GM12872 (cell line): ENCODE measurements at regions not wholly inside any gene's neighbourhood (a gene's known extent, or its start where the extent isn't known, plus 50 kb on each side); places are given as distances from the start of the nearest gene placed in this dataset.

ENCODE experiments used
- TF ChIP-seq, protein P1 (sequence below): IDR thresholded peaks from 3 replicates; pipeline ENCODE4 v1.5.1; 2011; ENCODE audit warnings: low read depth, mild to moderate bottlenecking, low read length, moderate library complexity; ENCODE audit not compliant: insufficient read depth

DNA sequence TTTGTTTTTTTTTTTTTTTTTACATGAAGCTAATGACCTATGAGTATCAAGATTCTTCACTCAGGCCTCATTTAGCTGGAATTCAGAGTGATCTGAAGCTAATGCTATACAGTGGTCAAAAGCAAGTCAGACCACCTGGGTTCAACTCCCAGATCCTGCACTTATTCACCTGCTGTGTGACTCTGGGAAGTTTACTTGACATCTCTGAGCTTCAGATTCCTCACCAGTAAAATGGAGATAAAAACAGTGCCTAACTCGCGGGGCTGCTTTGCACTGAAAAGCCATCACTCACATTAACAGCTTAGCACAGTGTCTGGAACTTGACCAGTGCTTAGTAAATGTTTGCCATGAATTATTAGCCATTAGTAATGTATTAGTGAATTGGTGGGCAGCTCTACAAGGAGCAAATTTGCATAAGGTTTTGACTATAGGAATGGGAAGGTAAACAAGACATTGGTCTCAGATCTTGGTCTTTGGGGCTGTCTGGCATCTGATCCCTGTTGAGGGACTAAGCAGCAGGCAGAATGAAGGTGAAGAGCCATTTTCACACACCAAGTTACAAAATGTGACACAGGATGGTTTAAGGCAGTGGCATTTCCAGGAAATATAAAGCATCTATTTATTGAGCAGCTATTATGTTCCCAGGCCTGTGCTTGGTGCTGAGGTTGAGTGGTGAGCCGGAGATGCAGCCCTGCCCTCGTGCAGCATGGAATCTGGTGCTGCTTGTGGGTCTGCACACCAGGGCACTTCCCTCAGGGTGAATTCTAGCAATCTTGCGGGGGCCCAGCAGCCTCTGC, 291.3 kb downstream of the RRAGC start:
- TF ChIP-seq, protein P1, sequence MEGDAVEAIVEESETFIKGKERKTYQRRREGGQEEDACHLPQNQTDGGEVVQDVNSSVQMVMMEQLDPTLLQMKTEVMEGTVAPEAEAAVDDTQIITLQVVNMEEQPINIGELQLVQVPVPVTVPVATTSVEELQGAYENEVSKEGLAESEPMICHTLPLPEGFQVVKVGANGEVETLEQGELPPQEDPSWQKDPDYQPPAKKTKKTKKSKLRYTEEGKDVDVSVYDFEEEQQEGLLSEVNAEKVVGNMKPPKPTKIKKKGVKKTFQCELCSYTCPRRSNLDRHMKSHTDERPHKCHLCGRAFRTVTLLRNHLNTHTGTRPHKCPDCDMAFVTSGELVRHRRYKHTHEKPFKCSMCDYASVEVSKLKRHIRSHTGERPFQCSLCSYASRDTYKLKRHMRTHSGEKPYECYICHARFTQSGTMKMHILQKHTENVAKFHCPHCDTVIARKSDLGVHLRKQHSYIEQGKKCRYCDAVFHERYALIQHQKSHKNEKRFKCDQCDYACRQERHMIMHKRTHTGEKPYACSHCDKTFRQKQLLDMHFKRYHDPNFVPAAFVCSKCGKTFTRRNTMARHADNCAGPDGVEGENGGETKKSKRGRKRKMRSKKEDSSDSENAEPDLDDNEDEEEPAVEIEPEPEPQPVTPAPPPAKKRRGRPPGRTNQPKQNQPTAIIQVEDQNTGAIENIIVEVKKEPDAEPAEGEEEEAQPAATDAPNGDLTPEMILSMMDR = no peak

DNA sequence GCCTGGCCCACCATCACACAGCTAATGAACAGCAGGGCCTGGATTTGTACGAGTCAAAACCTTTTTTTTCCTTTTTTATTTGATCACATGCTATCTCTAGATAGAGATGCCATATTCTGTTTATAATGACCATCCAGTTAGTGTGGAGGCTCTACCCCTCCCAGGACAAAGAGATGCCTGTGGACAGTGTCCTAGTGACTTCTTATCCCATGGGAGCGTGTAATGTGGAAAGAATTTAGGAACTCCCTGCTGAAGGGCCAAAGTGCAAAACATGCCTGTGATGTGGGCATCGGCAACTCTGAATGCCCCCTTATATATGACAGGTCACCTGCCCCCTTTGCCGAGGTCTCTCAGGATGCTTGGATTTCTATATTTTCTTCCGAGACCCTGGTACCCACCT, 292.2 kb downstream of the RRAGC start:
- TF ChIP-seq, protein P1 = no peak

DNA sequence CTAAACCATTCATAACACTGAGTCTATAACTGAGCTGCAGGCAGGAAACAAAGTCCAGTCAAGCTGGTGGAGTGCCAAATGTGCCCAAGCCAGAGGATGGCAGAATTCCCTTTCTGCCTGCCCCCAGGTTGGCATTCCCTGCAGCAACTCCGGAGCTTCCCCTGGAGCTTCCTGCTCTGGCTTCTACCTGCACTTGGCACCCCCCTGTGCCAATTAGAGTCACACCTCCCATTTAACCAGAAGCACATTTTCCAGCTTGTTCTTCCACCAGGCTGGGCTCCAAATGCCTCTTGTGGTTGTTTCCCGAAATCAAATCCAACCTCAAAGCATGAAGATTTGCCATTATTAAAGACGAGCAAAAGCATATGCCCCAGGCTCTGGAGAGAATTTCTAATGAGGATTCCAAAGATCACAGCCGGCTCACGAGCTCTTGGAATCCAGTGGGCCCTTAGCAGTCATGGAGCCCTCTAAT, 294.5 kb downstream of the RRAGC start:
- TF ChIP-seq, protein P1 = no peak

DNA sequence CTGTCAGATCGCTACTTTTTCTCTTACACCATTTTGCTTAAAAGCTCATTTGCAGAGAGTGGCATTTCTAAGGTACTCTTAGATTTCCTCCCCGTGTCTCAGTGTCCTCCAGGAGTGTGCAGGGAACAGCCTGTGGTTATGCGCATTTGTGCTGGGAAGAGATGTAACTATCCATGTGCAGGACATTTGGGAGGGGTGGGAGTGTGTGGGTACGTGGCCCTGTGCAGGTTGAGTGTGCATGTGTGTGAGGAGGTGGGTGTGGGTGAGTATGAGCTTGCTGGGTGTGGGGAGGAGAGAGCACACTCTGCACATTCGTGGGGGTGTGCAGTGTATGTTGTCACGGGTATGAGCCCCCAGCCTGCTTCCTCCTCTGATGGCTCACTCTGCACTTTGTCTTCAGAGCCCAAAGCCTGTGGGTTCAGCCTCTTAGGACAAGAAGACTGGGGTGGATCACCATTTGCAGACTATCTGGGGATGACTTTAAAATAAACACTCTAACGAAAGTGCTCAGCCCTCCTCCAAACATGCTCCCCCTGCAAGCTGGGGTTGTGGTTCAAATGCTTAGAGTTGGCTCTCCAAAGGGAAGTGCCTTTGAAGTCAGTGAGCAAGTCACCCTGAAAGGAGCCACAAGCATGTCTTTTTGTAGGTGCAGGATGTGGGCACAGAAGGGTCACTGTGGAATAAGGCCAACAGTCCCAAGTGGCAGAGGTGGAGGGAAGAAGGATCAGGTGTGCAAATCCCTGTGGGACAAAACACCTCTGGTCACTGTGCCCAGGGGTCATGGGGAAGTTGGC, 295.4 kb downstream of the RRAGC start:
- TF ChIP-seq, protein P1 = no peak

DNA sequence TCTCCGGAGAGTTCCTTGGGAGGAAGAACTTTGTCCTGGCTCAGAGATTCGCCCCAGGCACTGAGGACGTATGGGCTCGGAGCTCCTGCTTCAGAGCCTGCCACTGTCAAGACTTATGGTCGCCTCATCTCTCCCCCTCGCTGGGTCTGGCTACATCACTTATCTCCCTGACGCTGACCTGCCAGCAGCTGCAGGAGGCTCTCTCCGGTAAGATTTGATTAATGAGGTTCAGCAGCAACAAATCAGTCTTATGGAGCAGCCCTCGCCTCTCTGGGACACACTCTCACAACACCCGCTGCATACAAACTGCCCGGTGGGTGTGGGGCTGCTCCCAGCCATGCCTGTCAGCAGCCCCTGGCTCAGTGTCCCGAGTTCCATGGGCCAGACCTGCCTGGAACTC, 297.8 kb downstream of the RRAGC start:
- TF ChIP-seq, protein P1 = no peak

DNA sequence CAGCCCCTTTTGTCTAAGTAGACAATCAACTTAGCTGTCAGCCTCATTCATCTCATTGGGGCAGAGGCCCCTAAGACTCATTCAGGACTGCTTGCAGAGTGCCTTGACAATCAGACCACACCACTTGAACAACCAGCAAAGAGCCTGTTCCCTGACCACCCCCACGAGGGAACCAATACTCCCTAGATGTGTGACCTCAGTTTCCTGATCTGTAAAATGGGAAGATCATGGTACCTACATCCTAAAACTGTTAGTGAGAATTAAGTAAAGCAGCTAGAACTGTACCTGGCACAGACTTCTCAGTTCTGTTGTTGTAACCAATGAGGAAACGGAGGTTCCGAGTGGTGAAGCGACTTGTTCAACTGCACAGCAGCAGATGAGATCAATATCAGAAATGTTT, 298.5 kb downstream of the RRAGC start:
- TF ChIP-seq, protein P1 = no peak

DNA sequence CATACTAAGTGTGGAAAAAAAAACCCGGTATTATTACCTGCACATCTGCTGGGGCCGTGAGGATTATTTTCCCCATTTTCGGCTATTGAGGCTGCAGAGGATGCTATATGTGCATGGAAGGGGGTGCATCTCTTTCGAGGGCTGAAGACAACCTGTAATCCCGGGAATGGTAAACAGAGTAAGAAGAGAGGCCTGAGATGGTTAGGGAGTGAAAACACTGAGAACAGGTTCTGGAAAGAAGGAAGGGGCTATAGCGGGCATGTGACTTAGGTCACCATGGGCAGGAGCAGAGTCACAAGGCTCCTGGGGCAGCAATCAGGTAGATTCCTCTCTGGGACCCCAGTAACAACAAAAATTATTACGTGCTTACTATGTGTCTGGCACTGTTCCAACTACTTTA, 299.1 kb downstream of the RRAGC start:
- TF ChIP-seq, protein P1 = no peak
